Activated CD4-positive, CD25-positive, alpha-beta regulatory T cell (primary cell): ENCODE measurements at regions not wholly inside any gene's neighbourhood (a gene's known extent, or its start where the extent isn't known, plus 50 kb on each side); places are given as distances from the start of the nearest gene placed in this dataset.
"Not testable (repeated sequence)": the region's sequence is repeated elsewhere in the genome, so short reads cannot be mapped to it uniquely, and the experiment has no call there.

Experiments used
- DNase-seq, 4 experiments: peaks; one replicate each; lab custom pipeline; 2025; lab: John Stamatoyannopoulos, UW

DNA sequence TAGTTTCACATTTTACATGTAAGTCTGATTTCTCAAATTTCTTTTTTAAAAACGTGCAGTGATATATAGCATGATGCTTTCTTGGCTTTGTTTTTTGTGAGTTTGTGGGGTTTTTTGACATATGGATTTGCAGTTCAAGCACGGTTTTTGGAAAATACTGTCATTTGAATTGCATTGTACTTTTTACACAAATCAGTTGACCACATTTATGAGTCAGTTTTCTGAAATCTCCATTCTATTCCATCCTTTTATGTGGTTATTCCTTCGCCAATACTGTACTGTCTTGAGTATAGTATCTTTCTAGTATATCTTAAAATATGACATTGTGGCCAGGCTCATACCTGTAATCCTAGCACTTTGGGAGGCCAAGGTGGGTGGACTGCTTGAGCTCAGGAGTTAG is 890.0 kb upstream of the CITED2 start:
- DNase-seq: no peak

DNA sequence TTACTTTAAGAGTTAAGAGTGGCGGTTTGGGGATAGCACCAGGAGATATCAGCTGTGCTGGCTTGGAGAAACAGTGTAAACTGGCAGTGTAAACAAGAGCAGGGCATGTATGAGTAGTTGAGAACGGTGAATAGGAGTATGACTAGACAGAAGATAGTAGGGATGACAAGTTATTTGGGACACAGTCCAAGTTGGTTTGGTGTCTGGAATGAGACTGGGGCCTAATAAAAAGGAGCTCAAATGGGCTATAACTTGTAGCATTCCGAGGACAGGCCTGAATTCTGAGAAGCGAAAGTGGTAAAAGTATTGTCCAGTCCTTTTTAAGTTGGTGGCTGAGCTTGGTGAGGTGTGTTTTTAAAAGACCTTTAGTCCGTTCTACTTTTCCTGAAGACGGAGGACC is 883.9 kb upstream of the CITED2 start:
- not testable (repeated sequence) for DNase-seq

DNA sequence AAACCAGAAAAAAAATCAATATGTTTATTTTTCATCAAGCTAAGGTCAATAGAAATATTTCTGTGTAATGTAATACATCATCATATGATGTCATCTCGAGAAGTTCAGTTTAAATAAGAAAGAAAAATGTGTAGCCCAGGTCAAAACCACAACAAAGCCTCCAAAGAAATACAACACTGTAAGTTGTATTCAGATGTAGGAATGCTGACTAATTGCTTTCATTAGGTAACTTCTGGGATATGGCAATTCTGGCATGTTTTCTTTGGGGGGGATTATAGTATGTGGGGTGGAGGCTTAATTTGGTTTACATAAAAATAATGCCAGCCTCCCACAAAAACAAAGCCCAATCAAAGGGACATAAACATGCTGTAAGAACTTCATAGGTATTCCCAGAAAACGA is 881.8 kb upstream of the CITED2 start:
- no peak for DNase-seq

DNA sequence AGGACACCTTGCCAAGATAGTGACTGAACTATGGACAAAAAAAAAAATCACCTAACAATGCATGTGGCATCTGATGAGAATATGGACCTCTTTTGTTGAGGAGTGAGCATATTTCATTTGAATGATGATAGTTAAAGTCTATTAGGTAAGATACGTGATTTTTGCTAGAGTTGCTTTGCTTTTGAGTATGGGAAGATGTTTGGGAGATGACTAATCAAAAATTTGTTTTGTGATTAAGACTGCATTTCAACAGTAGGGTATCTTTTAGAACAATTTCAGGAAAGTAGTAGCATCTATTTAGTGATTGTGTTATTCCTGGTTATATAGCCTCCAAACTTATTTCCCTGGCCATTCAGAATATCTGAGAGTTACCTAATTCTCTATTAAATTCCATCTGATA is 878.6 kb upstream of the CITED2 start:
- DNase-seq: no peak

DNA sequence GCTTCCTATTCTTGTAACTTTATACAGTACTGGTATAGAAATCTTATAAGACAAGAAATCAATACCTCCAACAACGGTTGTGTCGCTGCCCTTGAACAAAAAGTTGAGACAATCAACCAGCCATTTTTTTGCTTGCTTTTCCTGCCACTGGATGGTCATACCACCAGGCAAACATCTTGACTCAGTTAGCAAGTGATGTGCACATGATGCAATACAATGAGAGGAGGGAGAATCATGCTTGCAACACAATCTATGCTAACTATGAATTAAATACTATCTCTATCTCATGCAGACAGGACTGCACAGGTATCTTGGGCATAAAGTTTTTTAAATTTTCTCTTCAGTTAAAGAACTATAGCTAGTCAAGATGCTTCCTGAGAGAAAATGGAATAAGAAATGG is 877.7 kb upstream of the CITED2 start:
- DNase-seq: no peak

DNA sequence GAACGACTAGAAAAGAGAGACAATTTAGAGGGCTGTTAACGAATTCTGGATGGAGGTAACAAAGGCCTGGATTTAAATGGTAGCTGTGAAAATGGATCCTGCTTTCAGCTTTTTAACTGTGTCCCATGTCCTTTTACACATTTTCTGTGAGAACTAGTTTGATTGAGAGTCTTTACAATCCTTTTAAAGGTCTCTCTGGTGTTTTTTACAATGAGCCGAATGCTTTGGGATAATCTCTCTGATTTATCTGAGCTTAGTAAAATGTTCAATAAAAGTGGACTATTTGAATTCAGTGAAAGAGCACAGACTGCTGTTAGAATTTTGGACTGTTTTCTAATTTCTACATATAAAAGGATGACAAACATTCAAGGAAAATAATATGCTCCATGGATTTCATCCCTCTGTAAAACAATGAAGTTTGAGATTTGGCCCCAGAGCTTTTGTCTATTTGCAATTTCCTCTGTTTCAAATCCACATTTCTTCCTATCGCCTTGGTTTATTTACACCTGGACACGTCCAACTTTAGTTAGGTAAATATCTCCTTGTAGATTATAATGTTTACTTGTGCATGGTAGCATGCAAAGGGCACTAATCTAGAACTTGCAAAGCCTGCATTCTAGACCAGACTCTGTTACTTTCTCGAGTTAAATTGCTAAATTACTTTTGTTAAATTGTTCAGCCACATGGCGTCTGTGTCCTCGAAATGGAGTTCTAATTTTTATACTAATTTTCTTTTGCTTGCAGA is 871.0 kb upstream of the CITED2 start:
- no peak for DNase-seq

DNA sequence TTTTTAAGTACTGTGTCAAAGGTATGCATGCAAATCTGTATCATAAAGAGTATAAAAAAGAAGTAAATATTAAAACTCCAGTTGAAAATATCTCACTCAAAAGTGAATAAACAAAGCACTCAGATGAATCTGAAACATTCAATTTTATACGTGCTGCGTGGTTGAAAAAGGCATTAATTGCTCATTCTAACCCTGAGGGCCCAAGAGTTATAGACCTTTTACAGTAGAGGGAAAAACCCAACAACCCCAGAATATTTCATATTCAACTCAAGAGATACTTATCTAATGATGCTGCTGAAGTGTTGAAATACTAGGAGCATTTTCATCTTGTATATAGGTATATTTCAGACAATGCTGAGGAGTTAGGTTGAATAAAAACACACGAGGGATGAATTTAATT is 862.8 kb upstream of the CITED2 start:
- DNase-seq: no peak

DNA sequence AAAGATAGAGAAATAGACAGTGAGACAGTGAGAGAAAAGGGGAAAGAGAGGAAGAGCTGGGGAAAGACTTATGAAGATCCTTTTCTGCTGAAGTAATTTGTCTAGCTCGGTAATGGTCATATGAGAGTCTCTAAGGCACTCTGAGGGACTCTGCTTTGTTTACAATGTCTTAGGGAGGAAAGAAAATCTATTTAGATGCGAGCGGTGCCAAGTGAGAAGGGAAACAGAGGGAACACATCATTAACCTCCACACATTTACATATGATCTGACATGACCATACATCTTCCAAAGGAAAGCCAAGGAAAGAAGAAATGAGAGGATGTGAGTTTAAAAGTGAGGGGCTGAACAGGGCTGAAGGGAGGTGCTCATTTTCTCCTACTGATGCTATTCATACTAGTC is 862.3 kb upstream of the CITED2 start:
- DNase-seq: no peak

DNA sequence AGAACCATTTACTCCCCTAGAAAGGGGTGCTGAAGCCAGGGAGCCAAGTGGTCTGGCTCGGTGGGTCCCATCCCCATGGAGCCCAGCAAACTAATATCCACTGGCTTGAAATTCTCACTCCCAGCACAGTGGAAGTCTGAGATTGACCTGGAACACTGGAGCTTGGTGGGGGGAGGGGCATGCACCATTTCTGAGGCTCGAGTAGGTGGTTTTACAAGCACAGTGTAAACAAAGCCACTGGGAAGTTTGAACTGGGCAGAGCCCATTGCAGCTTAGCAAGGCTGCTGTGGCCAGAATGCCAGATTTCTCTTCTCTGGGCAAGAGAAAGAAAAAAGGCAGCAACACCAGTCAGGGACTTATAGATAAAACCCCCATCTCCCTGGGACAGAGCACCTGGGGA is 855.8 kb upstream of the CITED2 start:
- no peak for DNase-seq

DNA sequence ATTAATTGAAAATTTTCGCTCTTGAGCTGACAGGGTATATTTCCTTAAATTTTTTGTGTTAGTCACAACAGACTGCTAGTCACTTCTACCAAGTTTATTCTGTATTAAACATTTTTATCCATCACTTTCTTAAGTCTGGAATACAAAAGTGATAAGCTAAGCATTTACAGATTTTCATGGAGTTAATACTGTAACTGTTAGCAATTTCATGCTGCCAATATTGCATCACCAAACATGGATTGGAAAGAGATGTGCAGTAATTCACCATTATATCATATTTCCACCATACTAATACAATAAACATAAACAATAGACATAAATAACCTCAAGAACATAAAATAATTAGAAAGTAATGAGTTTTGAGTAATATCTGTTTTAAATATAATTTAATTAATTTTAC is 854.0 kb upstream of the CITED2 start:
- no peak for DNase-seq

DNA sequence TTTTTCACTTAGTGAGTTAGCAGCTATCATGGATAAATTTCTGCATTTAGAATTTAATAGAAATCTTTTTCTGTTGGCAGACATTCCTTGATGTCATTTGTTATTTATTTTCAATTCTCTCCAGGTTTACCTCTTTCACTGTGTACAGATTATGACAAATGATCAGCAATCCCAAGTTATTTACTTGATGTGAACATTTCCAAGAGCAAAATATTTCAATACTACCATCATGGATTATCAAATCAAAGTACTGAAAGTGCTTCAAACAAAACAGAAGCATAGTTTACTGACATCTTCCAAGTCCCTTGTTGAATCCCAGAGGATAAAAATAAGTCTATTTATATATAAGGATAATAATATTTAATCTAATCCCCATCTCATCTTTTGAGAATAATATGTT is 852.2 kb upstream of the CITED2 start:
- no peak for DNase-seq

DNA sequence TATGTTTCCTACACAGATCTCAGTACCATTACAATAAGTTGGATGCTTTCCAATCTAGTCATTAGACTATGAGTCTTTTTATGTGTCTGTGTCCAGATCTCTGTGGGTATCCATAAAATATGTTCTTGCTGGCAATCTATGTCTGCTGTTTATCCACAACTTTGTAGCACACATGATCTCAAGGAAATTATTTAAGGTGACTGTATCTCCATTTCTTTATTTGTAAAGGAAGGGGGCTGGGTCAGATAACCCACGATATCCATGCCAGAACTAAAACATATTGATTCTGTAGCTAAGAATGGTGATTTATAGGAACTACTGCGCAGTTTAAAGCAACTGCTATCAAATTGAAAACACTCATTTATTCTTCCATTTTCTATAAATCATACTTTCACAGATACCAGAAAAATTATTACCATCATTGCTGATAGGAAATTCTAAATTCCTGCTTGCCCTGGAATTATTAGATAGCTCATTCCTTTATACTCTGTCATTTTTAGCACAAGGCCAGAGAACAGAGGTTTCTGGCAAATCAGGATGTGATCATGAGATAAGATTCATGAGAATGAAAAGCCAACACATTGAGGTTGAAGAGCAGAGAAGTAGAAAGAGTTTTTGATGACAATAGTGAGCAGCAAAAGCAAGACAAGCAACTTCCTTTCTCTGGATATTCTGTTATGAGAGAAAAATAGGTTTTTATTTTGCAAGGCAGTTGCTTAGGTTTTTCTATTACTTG is 851.4 kb upstream of the CITED2 start:
- no peak for DNase-seq

DNA sequence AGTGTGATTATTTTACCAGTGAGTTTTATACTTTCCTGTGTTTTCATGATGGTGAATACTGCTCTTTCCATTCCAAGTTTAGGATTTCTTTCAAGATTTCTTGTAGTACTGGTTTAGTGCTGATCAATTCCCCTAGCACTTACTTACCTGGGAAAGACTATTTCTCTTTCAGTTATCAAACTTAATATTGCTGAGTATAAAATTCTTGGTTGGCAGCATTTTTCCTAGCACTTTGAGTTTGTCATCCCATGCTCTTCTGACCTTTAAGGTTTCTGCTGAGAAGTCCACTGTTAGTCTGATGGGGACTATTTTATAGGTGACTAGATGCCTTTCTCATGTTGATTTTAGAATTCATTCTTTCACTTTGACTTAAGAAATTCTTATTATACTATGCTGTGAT is 842.8 kb upstream of the CITED2 start:
- no peak for DNase-seq

DNA sequence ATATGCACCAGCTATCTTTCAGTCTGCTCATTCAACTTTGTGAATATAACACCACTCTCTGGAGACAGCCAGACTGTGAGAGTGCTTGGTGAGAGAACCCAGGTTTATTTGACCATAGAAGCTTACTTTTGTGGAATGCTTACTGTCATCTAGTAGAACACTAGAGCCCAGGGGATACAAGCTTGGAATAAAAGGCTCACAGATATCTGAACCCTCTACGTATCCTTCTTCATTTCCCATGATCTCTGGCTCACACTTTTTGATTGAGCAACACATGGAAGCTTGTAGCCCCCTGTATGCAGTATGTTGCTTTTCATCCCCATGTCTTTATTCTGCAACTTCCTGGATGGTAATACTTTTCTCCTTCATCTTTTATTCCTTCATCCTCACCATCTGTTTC is 835.3 kb upstream of the CITED2 start:
- DNase-seq: no peak

DNA sequence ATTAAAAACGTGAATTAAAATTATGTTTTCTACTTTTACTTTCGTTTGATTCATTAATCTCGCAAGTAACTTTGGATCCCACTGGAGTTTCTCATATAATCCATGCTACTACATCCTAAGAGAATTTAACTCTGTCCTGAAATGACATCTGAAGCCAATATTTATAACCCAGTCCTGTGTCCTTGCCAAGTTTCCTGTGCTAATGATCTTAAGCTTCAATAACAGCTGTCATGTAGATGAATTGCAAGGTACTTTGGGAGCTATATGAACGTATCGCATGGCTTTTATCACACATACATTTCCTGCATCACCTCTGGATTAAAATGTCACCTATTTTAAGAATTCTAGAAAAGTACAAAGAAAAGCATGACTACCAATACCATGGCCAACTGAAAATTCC is 833.8 kb upstream of the CITED2 start:
- DNase-seq: no peak

DNA sequence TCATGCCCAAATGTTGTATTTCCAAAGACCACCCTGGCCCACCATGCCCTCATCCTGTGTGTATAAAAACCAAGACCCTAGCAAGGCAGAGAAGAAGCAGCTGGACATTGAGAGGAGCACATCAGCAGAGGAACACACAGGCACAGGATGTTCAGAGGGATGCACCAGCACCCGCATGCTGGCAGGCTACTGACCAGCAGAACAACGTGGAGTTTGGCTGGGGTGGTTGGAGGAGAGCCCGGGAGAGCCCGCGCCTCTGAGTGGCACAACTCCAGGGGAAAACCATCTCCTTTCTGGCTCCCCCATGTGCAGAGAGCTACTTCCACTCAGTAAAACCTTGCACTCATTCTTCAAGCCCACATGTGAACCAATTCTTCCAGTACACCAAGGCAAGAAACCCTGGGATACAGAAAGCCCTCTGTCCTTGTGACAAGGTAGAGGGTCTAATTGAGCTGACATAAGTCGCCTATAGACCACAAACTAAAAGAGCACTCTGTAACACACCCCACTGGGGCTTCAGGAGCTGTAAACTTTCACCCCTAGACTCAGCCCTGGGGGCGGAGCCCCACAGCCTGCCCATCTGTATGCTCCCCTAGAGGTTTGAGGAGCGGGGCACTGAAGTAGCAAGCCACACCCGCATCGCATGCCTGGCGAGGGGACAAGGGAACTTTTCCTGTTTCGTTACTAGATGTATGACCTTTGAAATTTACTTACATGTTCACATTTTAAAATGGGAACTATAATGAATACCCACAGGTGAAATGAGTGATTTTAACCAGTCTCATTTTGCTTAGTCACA is 831.5 kb upstream of the CITED2 start:
- DNase-seq: no peak

DNA sequence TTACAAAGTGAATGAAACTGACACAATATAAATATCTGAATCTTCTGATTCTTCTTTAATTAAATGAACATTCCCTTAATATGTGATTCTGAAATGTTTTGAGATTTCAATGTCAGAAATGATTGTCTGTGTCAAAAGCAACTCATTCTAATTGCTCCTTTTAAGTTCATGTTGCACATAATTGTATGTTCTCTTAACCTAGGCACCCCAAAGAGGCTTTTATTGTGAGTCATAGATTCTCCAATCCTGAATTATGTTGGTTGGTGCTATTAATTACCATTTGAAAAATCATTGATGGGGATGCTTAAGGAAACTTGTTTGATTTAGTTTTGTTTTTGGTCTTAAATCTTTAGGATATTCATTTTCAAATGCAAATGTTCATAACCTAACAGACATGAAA is 829.7 kb upstream of the CITED2 start:
- DNase-seq: no peak

DNA sequence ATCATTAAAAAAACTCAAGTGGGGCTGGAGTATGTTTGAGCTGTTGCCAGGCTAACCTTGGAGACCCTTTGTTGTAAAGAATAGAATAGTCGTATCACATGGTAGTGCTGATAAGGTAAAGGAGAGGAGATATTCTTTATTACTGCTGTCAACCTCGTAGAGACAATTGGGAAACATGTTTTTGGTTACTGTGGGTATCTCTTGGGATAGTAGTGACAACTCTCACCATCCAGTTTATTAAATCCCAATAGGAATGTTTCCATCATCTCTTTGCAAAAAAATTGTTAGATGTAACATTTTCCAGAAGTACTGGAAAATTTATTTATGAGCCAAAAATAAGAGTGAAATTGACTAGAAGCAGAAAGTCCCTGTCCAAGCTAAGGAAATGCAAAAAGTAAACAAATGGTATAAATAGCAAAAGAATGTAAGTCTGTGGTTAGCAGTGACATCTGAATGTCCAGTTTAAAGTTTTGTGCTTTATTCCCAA is 829.3 kb upstream of the CITED2 start:
- DNase-seq: no peak

DNA sequence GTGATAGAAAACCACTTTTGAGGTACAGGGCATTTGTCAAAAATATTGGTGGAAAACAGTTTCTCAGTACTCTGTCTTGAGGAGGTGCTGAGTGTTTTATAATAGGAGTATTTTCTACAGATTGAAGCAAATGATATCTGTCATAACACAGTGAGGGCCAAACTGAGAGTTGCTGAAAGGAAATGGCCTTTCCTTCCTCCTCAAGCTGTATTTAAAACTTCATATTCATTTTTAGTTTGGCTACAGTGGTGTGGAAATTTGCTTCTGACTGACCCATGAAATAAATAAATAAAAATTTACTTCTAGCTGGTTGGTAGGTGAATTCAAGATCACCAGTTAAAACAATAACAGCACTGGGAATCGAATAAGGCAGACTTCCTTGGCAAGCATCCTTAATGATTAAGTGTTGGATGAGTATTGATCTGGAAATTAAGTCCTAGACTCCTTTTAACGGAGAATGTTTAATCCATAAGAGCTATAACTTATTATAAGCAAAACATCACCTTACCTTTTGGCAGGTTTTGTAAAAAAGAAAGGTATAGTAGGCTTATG is 828.6 kb upstream of the CITED2 start:
- DNase-seq: no peak

DNA sequence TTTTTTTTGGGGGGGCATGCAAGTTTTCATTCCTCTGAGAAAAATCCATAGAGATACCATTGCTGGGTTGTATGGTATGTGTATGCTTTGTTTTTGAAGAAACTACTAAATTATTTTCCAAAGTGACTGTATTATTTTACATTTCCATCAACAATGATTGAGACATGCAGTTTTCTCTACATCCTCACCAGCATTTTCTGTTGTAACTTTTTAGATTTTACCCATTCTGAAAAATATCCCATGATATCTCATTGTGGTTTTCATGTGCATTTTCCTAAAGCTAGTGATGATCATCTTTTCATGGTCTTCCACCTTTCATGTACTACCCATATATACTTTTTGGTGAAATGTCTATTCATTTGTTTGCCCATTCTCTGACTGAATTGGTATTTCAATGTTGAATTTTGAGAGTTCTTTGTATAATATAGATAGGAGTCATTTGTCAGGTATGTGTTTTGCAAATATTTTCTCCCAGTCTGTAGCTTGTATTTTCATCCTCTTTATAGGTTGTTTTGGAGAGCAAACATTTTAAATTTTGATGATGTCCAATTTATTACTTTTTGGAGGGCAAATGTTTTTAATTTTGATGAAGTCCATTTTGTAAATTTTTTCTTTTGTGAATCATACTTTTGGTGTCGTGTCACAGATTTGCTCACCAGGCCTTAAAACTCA is 827.5 kb upstream of the CITED2 start:
- DNase-seq: no peak

DNA sequence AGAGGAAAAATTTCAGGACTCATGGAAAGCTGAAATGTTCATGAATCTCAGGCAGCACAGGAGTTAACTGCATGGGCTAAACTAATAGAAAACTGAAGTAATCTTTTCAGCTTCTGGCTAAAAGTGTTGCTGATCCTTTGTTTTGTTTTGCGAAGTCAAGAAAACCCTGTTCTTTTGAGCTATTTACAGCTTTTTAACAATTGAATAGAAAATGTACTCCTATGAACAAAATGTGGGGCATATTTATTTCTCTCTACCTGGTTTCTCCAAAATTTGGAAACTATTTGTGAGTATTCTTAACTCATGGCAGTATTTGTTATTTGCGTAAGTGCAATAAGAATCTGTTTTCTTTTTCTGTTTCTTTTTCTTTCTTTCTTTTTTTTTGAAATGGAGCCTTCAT is 818.8 kb upstream of the CITED2 start:
- no peak for DNase-seq

DNA sequence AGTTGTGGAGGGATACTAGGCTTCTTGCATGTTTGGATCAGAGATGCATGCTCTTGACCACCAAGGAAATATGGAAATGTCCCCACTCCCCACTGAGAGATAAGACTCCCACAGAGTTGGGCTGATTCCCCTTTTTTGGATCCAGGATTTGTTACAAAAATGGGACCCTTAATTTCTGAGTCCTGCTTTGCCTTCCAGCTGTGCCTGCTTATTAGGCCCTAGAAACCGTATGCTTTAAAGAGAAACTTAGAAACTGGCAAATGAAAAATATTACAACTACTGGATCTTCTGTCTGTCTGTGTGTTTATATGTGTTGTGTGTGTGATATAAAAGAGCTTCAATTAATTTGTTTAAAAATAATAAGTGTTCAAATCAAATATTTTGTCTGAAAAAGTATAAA is 817.6 kb upstream of the CITED2 start:
- no peak for DNase-seq
